ENCODE measurements at regions not wholly inside any gene's neighbourhood (a gene's known extent, or its start where the extent isn't known, plus 50 kb on each side); places are given as distances from the start of the nearest gene placed in this dataset.

- Histone ChIP-seq H3K27ac (no peak overlapping the region), H3K4me3 (no peak overlapping the region), H3K27me3 (no peaks in the 10 kb centered on the region), H3K79me2 (no peaks in the 10 kb centered on the region), H3K9me2 (replicated peaks; ENCODE audit: insufficient read depth) (no peaks in the 10 kb centered on the region), H3K4me1 (ENCODE audit: insufficient read depth) (no peaks in the 10 kb centered on the region), H3K4me2 (no peak overlapping the region), H4K20me1 (ENCODE audit: insufficient read depth, poor library complexity, severe bottlenecking) (no peaks in the 10 kb centered on the region), H3K36me3 (replicated peaks; ENCODE audit: insufficient read depth, low read depth) (no peaks in the 10 kb centered on the region), H3K9me3 (ENCODE audit: low read depth) (no peaks in the 10 kb centered on the region), H2AFZ (no peak overlapping the region)
- TF ChIP-seq CTCF (IDR thresholded peaks at IDR 0.05; ENCODE audit: poor library complexity) (no peak), EZH2 (IDR thresholded peaks at IDR 0.05; ENCODE audit: borderline replicate concordance) (no peak), EZH2phosphoT487 (IDR thresholded peaks at IDR 0.05; ENCODE audit: low read depth, severe bottlenecking, unreplicated experiment) (no peak)
- no peak for DNase-seq (ENCODE audit: low spot score)
- 43% methylated on average over 3 of the region's 3 CpGs for WGBS (ENCODE audit: low lambda C conversion rate, missing lambda C conversion rate)
These were observed 714.4 kb downstream of the GATA3 start for GRCh38 chr10:8768852-8769251.

- 89% methylated on average over 3 of the region's 3 CpGs for WGBS (ENCODE audit: low lambda C conversion rate, missing lambda C conversion rate)
- TF ChIP-seq EZH2 (IDR thresholded peaks at IDR 0.05; ENCODE audit: borderline replicate concordance) (no peak), EZH2phosphoT487 (IDR thresholded peaks at IDR 0.05; ENCODE audit: low read depth, severe bottlenecking, unreplicated experiment) (no peak), CTCF (IDR thresholded peaks at IDR 0.05; ENCODE audit: poor library complexity) (no peak)
- Histone ChIP-seq H3K9me2 (replicated peaks; ENCODE audit: insufficient read depth) (no peaks in the 10 kb centered on the region), H3K4me2 (no peak overlapping the region), H3K4me1 (ENCODE audit: insufficient read depth) (no peaks in the 10 kb centered on the region), H3K79me2 (no peaks in the 10 kb centered on the region), H3K27ac (no peak overlapping the region), H3K4me3 (no peak overlapping the region), H3K9me3 (ENCODE audit: low read depth) (no peaks in the 10 kb centered on the region), H4K20me1 (ENCODE audit: insufficient read depth, poor library complexity, severe bottlenecking) (no peaks in the 10 kb centered on the region), H3K36me3 (replicated peaks; ENCODE audit: insufficient read depth, low read depth) (no peaks in the 10 kb centered on the region), H3K27me3 (no peaks in the 10 kb centered on the region), H2AFZ (no peak overlapping the region)
- DNase-seq (ENCODE audit: low spot score), result no peak
These were observed 722.6 kb downstream of the GATA3 start for GRCh38 chr10:8776926-8777622.

GRCh38 chr10:8778713-8779112, 724.2 kb downstream of the GATA3 start:
- no peaks in the 10 kb centered on the region for H3K27me3 ChIP-seq
- no peaks in the 10 kb centered on the region for H3K9me2 ChIP-seq (replicated peaks; ENCODE audit: insufficient read depth)
- WGBS (ENCODE audit: low lambda C conversion rate, missing lambda C conversion rate), result 57% methylated on average over 3 of the region's 3 CpGs
- H4K20me1 ChIP-seq (ENCODE audit: insufficient read depth, poor library complexity, severe bottlenecking), result no peaks in the 10 kb centered on the region
- DNase-seq (ENCODE audit: low spot score), result peak; percentile 15
- H3K4me3 ChIP-seq, result no peak overlapping the region
- no peak overlapping the region for H2AFZ ChIP-seq
- no peak overlapping the region for H3K4me2 ChIP-seq
- H3K79me2 ChIP-seq, result no peaks in the 10 kb centered on the region
- H3K36me3 ChIP-seq (replicated peaks; ENCODE audit: insufficient read depth, low read depth), result no peaks in the 10 kb centered on the region
- H3K9me3 ChIP-seq (ENCODE audit: low read depth), result no peaks in the 10 kb centered on the region
- TF ChIP-seq EZH2 (IDR thresholded peaks at IDR 0.05; ENCODE audit: borderline replicate concordance) (no peak), CTCF (IDR thresholded peaks at IDR 0.05; ENCODE audit: poor library complexity) (no peak), EZH2phosphoT487 (IDR thresholded peaks at IDR 0.05; ENCODE audit: low read depth, severe bottlenecking, unreplicated experiment) (no peak)
- H3K4me1 ChIP-seq (ENCODE audit: insufficient read depth), result no peaks in the 10 kb centered on the region
- no peak overlapping the region for H3K27ac ChIP-seq
